GM19468 (cell line): ENCODE measurements at regions not wholly inside any gene's neighbourhood (a gene's known extent, or its start where the extent isn't known, plus 50 kb on each side); places are given as distances from the start of the nearest gene placed in this dataset.
A peak's percentile ranks its signal among the peaks of the same experiment; 100 is the strongest.
"Not testable (repeated sequence)": the region's sequence is repeated elsewhere in the genome, so short reads cannot be mapped to it uniquely, and the experiment has no call there.

Experiments
- ATAC-seq: cut with Tn5 transposase; IDR thresholded peaks from one replicate; pipeline ENCODE4 v1.9.1; 2021; ENCODE audit warnings: mild to moderate bottlenecking, moderate library complexity, moderate number of reproducible peaks; ENCODE audit not compliant: unreplicated experiment; ENCODE audit errors: extremely low read depth

GRCh38 chr2:37566517-37566981 lies 104.9 kb downstream of the CDC42EP3 start:
- ATAC-seq = no peak

GRCh38 chr2:37568565-37568964 lies 102.9 kb downstream of the CDC42EP3 start:
- no peak for ATAC-seq

- ATAC-seq = no peak
Observed at GRCh38 chr2:37569131-37569823, 102.2 kb downstream of the CDC42EP3 start.

GRCh38 chr2:37569986-37570679 lies 101.3 kb downstream of the CDC42EP3 start:
- ATAC-seq = no peak

GRCh38 chr2:37570773-37571586 lies 100.5 kb downstream of the CDC42EP3 start:
- peak; percentile 55 for ATAC-seq

- no peak for ATAC-seq
Observed at GRCh38 chr2:37571587-37572136, 99.8 kb downstream of the CDC42EP3 start.

- ATAC-seq = peak; percentile 41
Observed at GRCh38 chr2:37573451-37574388, 97.7 kb downstream of the CDC42EP3 start.

- no peak for ATAC-seq
Observed at GRCh38 chr2:37575780-37576179, 95.7 kb downstream of the CDC42EP3 start.

GRCh38 chr2:37576194-37576593 lies 95.2 kb downstream of the CDC42EP3 start:
- ATAC-seq = not testable (repeated sequence)

- no peak for ATAC-seq
Observed at GRCh38 chr2:37576831-37577230, 94.6 kb downstream of the CDC42EP3 start.

- ATAC-seq = no peak
Observed at GRCh38 chr2:37579192-37579713, 92.2 kb downstream of the CDC42EP3 start.

GRCh38 chr2:37579949-37580348 lies 91.5 kb downstream of the CDC42EP3 start:
- ATAC-seq = not testable (repeated sequence)

GRCh38 chr2:37581433-37581832 lies 90.0 kb downstream of the CDC42EP3 start:
- ATAC-seq = no peak

GRCh38 chr2:37582481-37583220 lies 88.8 kb downstream of the CDC42EP3 start:
- ATAC-seq = no peak

GRCh38 chr2:37583402-37583801 lies 88.0 kb downstream of the CDC42EP3 start:
- ATAC-seq = no peak

GRCh38 chr2:37583867-37584266 lies 87.6 kb downstream of the CDC42EP3 start:
- no peak for ATAC-seq

- ATAC-seq = no peak
Observed at GRCh38 chr2:37585295-37585908, 86.0 kb downstream of the CDC42EP3 start.

GRCh38 chr2:37585982-37586621 lies 85.3 kb downstream of the CDC42EP3 start:
- peak; percentile 21 for ATAC-seq
